Erythroblast (primary cell): ENCODE measurements at regions not wholly inside any gene's neighbourhood (a gene's known extent, or its start where the extent isn't known, plus 50 kb on each side); places are given as distances from the start of the nearest gene placed in this dataset.

ENCODE experiments used
- GATA1 ChIP-seq: IDR thresholded peaks from 2 replicates; pipeline ENCODE4 v1.6.1; 2011; ENCODE audit warnings: low read depth, mild to moderate bottlenecking, control low read depth, low read length, moderate library complexity
- POLR2A ChIP-seq: IDR thresholded peaks from 2 replicates; pipeline ENCODE4 v1.6.1; 2011; ENCODE audit warnings: mild to moderate bottlenecking, low read length

- no peak for TF ChIP-seq POLR2A
- TF ChIP-seq GATA1, result no peak
Observed at GRCh38 chr3:187947927-187948682, 202.8 kb upstream of the BCL6 start.
